Breast epithelium (tissue), 3 donors: ENCODE measurements at regions not wholly inside any gene's neighbourhood (a gene's known extent, or its start where the extent isn't known, plus 50 kb on each side); places are given as distances from the start of the nearest gene placed in this dataset.

Experiments used
- POLR2A ChIP-seq: fragments of 450-650 bp; IDR thresholded peaks from one replicate; pipeline ENCODE4 v1.6.1; 2016; ENCODE audit warnings: antibody characterized with exemption, mild to moderate bottlenecking, moderate library complexity
- TF ChIP-seq, protein P1 (sequence below), 3 donors: fragments of 450-650 bp; IDR thresholded peaks; one replicate each; pipeline ENCODE4 v1.5.1; 2016 to 2017; ENCODE audit warnings: antibody characterized with exemption in 3 of 3, mild to moderate bottlenecking in 3 of 3, moderate library complexity in 3 of 3

GRCh38 chr9:16211946-16212345 lies 658.5 kb downstream of the BNC2 start:
- TF ChIP-seq POLR2A = no peak
- TF ChIP-seq, protein P1, sequence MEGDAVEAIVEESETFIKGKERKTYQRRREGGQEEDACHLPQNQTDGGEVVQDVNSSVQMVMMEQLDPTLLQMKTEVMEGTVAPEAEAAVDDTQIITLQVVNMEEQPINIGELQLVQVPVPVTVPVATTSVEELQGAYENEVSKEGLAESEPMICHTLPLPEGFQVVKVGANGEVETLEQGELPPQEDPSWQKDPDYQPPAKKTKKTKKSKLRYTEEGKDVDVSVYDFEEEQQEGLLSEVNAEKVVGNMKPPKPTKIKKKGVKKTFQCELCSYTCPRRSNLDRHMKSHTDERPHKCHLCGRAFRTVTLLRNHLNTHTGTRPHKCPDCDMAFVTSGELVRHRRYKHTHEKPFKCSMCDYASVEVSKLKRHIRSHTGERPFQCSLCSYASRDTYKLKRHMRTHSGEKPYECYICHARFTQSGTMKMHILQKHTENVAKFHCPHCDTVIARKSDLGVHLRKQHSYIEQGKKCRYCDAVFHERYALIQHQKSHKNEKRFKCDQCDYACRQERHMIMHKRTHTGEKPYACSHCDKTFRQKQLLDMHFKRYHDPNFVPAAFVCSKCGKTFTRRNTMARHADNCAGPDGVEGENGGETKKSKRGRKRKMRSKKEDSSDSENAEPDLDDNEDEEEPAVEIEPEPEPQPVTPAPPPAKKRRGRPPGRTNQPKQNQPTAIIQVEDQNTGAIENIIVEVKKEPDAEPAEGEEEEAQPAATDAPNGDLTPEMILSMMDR (IDR thresholded peaks at IDR 0.05) = no peak
